HG02884 (cell line): ENCODE measurements at regions not wholly inside any gene's neighbourhood (a gene's known extent, or its start where the extent isn't known, plus 50 kb on each side); places are given as distances from the start of the nearest gene placed in this dataset.

ENCODE experiments used
- ATAC-seq: cut with Tn5 transposase; IDR thresholded peaks from one replicate; pipeline ENCODE4 v1.9.1; 2021; ENCODE audit warnings: mild to moderate bottlenecking, moderate library complexity; ENCODE audit not compliant: unreplicated experiment

- no peak for ATAC-seq
Measured at GRCh38 chr14:97246648-97247047, 449.5 kb downstream of the VRK1 start.

- ATAC-seq = no peak
Measured at GRCh38 chr14:97248973-97249372, 451.8 kb downstream of the VRK1 start.

- no peak for ATAC-seq
Measured at GRCh38 chr14:97250931-97251330, 453.7 kb downstream of the VRK1 start.

- ATAC-seq = no peak
Measured at GRCh38 chr14:97251491-97252155, 454.4 kb downstream of the VRK1 start.

- no peak for ATAC-seq
Measured at GRCh38 chr14:97253756-97254155, 456.6 kb downstream of the VRK1 start.

- no peak for ATAC-seq
Measured at GRCh38 chr14:97262336-97262735, 465.2 kb downstream of the VRK1 start.

- ATAC-seq = no peak
Measured at GRCh38 chr14:97264516-97265230, 467.5 kb downstream of the VRK1 start.

GRCh38 chr14:97266653-97267052 is 469.5 kb downstream of the VRK1 start:
- no peak for ATAC-seq

GRCh38 chr14:97267509-97267908 is 470.3 kb downstream of the VRK1 start:
- no peak for ATAC-seq

- ATAC-seq = no peak
Measured at GRCh38 chr14:97268097-97268496, 470.9 kb downstream of the VRK1 start.

- no peak for ATAC-seq
Measured at GRCh38 chr14:97270308-97270707, 473.1 kb downstream of the VRK1 start.

GRCh38 chr14:97271451-97271960 is 474.3 kb downstream of the VRK1 start:
- no peak for ATAC-seq

- ATAC-seq = no peak
Measured at GRCh38 chr14:97273540-97273939, 476.4 kb downstream of the VRK1 start.

GRCh38 chr14:97274626-97275025 is 477.4 kb downstream of the VRK1 start:
- ATAC-seq = no peak

GRCh38 chr14:97275276-97275675 is 478.1 kb downstream of the VRK1 start:
- no peak for ATAC-seq

- no peak for ATAC-seq
Measured at GRCh38 chr14:97276573-97276972, 479.4 kb downstream of the VRK1 start.

- ATAC-seq = no peak
Measured at GRCh38 chr14:97277711-97278110, 480.5 kb downstream of the VRK1 start.

GRCh38 chr14:97280526-97280925 is 483.3 kb downstream of the VRK1 start:
- ATAC-seq = no peak

GRCh38 chr14:97281741-97282140 is 484.6 kb downstream of the VRK1 start:
- no peak for ATAC-seq

- ATAC-seq = no peak
Measured at GRCh38 chr14:97282210-97283004, 485.2 kb downstream of the VRK1 start.

GRCh38 chr14:97283005-97283403 is 485.8 kb downstream of the VRK1 start:
- no peak for ATAC-seq

- ATAC-seq = no peak
Measured at GRCh38 chr14:97283426-97283825, 486.2 kb downstream of the VRK1 start.
